ENCODE measurements at regions not wholly inside any gene's neighbourhood (a gene's known extent, or its start where the extent isn't known, plus 50 kb on each side); places are given as distances from the start of the nearest gene placed in this dataset.
"Not testable (repeated sequence)": the region's sequence is repeated elsewhere in the genome, so short reads cannot be mapped to it uniquely, and the experiment has no call there.

DNA sequence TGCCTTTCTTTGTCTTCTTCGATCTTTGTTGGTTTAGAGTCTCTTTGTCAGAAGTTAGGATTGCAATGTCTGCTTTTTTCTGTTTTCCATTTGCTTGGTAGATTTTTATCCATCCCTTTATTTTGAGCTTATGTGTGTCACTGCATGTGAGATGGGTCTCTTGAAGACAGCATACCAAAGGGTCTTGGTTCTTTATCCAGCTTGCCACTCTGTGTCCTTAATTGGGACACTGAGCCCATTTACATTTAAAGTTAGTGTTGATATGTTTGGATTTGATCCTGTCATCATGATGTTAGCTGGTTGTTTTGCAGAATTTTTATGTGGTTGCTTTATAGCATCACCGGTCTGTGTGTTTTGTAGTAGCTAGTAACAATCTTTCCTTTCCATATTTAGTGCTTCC is 107.5 kb upstream of the SKAP2 start:
- TF ChIP-seq, protein P1, sequence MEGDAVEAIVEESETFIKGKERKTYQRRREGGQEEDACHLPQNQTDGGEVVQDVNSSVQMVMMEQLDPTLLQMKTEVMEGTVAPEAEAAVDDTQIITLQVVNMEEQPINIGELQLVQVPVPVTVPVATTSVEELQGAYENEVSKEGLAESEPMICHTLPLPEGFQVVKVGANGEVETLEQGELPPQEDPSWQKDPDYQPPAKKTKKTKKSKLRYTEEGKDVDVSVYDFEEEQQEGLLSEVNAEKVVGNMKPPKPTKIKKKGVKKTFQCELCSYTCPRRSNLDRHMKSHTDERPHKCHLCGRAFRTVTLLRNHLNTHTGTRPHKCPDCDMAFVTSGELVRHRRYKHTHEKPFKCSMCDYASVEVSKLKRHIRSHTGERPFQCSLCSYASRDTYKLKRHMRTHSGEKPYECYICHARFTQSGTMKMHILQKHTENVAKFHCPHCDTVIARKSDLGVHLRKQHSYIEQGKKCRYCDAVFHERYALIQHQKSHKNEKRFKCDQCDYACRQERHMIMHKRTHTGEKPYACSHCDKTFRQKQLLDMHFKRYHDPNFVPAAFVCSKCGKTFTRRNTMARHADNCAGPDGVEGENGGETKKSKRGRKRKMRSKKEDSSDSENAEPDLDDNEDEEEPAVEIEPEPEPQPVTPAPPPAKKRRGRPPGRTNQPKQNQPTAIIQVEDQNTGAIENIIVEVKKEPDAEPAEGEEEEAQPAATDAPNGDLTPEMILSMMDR (IDR thresholded peaks at IDR 0.05; ENCODE audit: low read depth, low read length, poor library complexity, severe bottlenecking) = not testable (repeated sequence)
- TF ChIP-seq EZH2phosphoT487 (IDR thresholded peaks at IDR 0.05; ENCODE audit: borderline replicate concordance, low read length) = not testable (repeated sequence)
